HepG2 (cell line): ENCODE measurements at regions not wholly inside any gene's neighbourhood (a gene's known extent, or its start where the extent isn't known, plus 50 kb on each side); places are given as distances from the start of the nearest gene placed in this dataset.

Experiments
- ATAC-seq: fragments of 200-7000 bp; cut with Tn5 transposase; 3 replicates; pipeline ENCODE4 v1.9.1; 2020; ENCODE audit warnings: mild to moderate bottlenecking, moderate library complexity
- BruUV-seq: library from RNA; stranded (reverse); fragments of 400-500 nt; replicated peaks from 2 replicates; lab custom pipeline; 2021; lab: Mats Ljungman, UMichigan
- CTCF ChIA-PET: fragments of 300-600 bp; formaldehyde crosslinking; extraction: SDS; loops from one replicate; lab custom pipeline; 2021; ENCODE audit warnings: low total read pairs, inconsistent platforms, low intra/inter-chr PET ratio; lab: Yijun Ruan, JAX
- POLR2A ChIA-PET: fragments of 350-600 bp; sonication (Branson Sonifier 250); formaldehyde crosslinking; loops from one replicate; lab custom pipeline; 2020; ENCODE audit warnings: antibody characterized with exemption, inconsistent platforms; lab: Yijun Ruan, JAX
- DNase-seq: peaks from one replicate; pipeline ENCODE4 v3.0.0-alpha.2; 2015; ENCODE audit warnings: low spot score
- FAIRE-seq: peaks from 3 replicates; lab custom pipeline; 2011; peaks lifted over from hg19 to GRCh38; lab: Jason Lieb, UNC
- H2AFZ ChIP-seq: one replicate; pipeline ENCODE4 v1.6.1; 2011; ENCODE audit warnings: low read length, inconsistent platforms
- H3K27ac ChIP-seq: fragments of 300-600 bp; 3 replicates; pipeline ENCODE4 v1.8.0; 2011; ENCODE audit warnings: mixed run types, mild to moderate bottlenecking, mixed read lengths, low read length, inconsistent platforms; ENCODE audit not compliant: insufficient read depth; ENCODE audit errors: extremely low read length
- H3K27me3 ChIP-seq, 2 experiments: fragments of 200-600 bp in 1 of 2; 2 replicates in 1 of 2; 3 replicates in 1 of 2; pipeline versions ENCODE4 v1.6.0 to v1.8.0; 2011; ENCODE audit warnings: low read length in 2 of 2, mild to moderate bottlenecking in 2 of 2, moderate library complexity in 2 of 2, inconsistent platforms in 1 of 2; ENCODE audit not compliant: insufficient read depth in 2 of 2, control insufficient read depth in 1 of 2
- H3K36me3 ChIP-seq, 2 experiments: fragments of 200-600 bp in 1 of 2; replicated peaks in 1 of 2; 2 replicates in 1 of 2; 3 replicates in 1 of 2; pipeline versions ENCODE4 v1.5.1 to v1.8.0; 2011; ENCODE audit warnings: low read length in 2 of 2, inconsistent platforms in 1 of 2; ENCODE audit not compliant: insufficient read depth in 2 of 2, control insufficient read depth in 1 of 2
- H3K4me1 ChIP-seq: 2 replicates; pipeline ENCODE4 v1.5.1; 2012; ENCODE audit warnings: low read length, inconsistent platforms; ENCODE audit not compliant: insufficient read depth
- H3K4me2 ChIP-seq: 2 replicates; pipeline ENCODE4 v1.6.0; 2011; ENCODE audit warnings: low read depth, low read length, inconsistent platforms
- H3K4me3 ChIP-seq, 3 experiments: fragments of 200-600 bp in 1 of 3; sonication (generic), shearing (Covaris generic) in 1 of 3; replicated peaks in 1 of 3; 2 replicates each; pipeline ENCODE4 v1.5.1; 2011 to 2016; ENCODE audit warnings: low read length in 3 of 3, inconsistent platforms in 2 of 3, low read depth in 2 of 3, mild to moderate bottlenecking in 2 of 3, control low read depth in 1 of 3, mixed read lengths in 1 of 3; ENCODE audit not compliant: insufficient read depth in 1 of 3
- H3K79me2 ChIP-seq: one replicate; pipeline ENCODE4 v1.6.1; 2011; ENCODE audit warnings: low read length, inconsistent platforms; ENCODE audit not compliant: insufficient read depth
- H3K9ac ChIP-seq: 2 replicates; pipeline ENCODE4 v1.6.0; 2011; ENCODE audit warnings: mild to moderate bottlenecking, low read depth, low read length, inconsistent platforms; ENCODE audit not compliant: insufficient read depth
- H3K9me3 ChIP-seq: 2 replicates; pipeline ENCODE4 v1.5.1; 2012; ENCODE audit warnings: mild to moderate bottlenecking, low read length
- H4K20me1 ChIP-seq: 2 replicates; pipeline ENCODE4 v1.6.0; 2011; ENCODE audit warnings: inconsistent platforms, mild to moderate bottlenecking, low read length, moderate library complexity; ENCODE audit not compliant: insufficient read depth
- HNRNPK ChIP-seq: fragments of 200-400 bp; formaldehyde crosslinking; IDR thresholded peaks from 2 replicates; pipeline ENCODE4 v1.6.1; 2018; ENCODE audit warnings: low read length, low read depth, moderate library complexity, mild to moderate bottlenecking; ENCODE audit not compliant: poor library complexity, severe bottlenecking
- ZNF431 ChIP-seq: sonication (generic); formaldehyde crosslinking; IDR thresholded peaks from 2 replicates; pipeline ENCODE4 v1.9.0; 2022; ENCODE audit warnings: missing genetic modification reagents, low read depth, mild to moderate bottlenecking, borderline replicate concordance
- ZNF549 ChIP-seq: sonication (generic); formaldehyde crosslinking; IDR thresholded peaks from 2 replicates; pipeline ENCODE4 v1.5.0; 2020; ENCODE audit warnings: missing genetic modification reagents
- ZNF687 ChIP-seq: sonication (generic); formaldehyde crosslinking; IDR thresholded peaks from 2 replicates; pipeline ENCODE4 v1.5.1; 2020; ENCODE audit warnings: mild to moderate bottlenecking, missing genetic modification reagents, moderate library complexity
- ZNF770 ChIP-seq: sonication (generic); formaldehyde crosslinking; IDR thresholded peaks from 2 replicates; pipeline ENCODE4 v1.5.0; 2020; ENCODE audit warnings: mild to moderate bottlenecking, missing genetic modification reagents
- WGBS: methylation state at CpG from one replicate; pipeline ENCODE4 v1.1.6; 2017; ENCODE audit warnings: low lambda C conversion rate; 5-methylcytosine and 5-hydroxymethylcytosine counted together
- in situ Hi-C: cut with HindIII; loops from 2 replicates; pipeline ENCODE4 v1.10.0; 2017; ENCODE audit warnings: low pct_unique_long_range_greater_than_20kb; ENCODE audit not compliant: extremely low pct_ligation_motif_present
- intact Hi-C: fragments of 100-400 bp; cut with micrococcal nuclease; formaldehyde crosslinking; loops from one replicate; pipeline ENCODE4 v1.10.0; 2022; ENCODE audit not compliant: unreplicated experiment

DNA sequence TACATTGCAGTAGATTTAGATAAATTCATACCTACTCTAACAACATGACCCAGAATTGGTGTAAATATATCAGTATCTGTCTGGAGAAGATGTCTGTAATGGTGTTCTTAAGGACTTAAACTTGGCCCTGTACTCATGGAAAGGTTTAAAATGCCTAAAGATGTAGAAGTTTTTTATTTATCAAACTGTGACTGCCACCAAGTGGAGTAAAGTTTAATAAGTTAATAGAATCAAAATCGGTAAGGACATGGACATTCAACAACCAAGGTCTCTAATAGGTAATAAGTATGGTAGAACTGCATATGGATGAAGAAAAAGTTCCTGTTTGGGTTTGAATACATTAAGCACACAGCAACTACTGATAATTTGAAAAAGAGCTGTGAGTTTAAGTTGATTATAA, 474.0 kb upstream of the NDST3 start (continued):
- no peak for TF ChIP-seq ZNF770 (CRISPR knock-in tag)

GRCh38 chr4:117574085-117574484, 460.2 kb upstream of the NDST3 start:
- Histone ChIP-seq H4K20me1 (no peaks in the 10 kb centered on the region), H3K4me2 (no peak overlapping the region), H3K9me3 (no peaks in the 10 kb centered on the region), H3K79me2 (no peaks in the 10 kb centered on the region), H3K4me3 (no peak overlapping the region), H3K27ac (no peak overlapping the region), H3K36me3 (no peaks in the 10 kb centered on the region), H3K4me1 (no peaks in the 10 kb centered on the region), H3K27me3 (no peaks in the 10 kb centered on the region), H2AFZ (no peak overlapping the region), H3K9ac (no peak overlapping the region)
- ATAC-seq: no peak
- TF ChIP-seq HNRNPK (no peak), ZNF687 (no peak), ZNF431 (CRISPR knock-in tag) (no peak), ZNF549 (CRISPR knock-in tag) (no peak)
- intact Hi-C loops: no loop called here
- DNase-seq: no peak
- no TSS peak for BruUV-seq
- 5% methylated on average over 2 of the region's 2 CpGs for WGBS
- in situ Hi-C loops: no loop called here
- no peak for FAIRE-seq
- POLR2A ChIA-PET: no interaction called here
- CTCF ChIA-PET: no interaction called here
